ENCODE measurements at regions not wholly inside any gene's neighbourhood (a gene's known extent, or its start where the extent isn't known, plus 50 kb on each side); places are given as distances from the start of the nearest gene placed in this dataset.

DNA sequence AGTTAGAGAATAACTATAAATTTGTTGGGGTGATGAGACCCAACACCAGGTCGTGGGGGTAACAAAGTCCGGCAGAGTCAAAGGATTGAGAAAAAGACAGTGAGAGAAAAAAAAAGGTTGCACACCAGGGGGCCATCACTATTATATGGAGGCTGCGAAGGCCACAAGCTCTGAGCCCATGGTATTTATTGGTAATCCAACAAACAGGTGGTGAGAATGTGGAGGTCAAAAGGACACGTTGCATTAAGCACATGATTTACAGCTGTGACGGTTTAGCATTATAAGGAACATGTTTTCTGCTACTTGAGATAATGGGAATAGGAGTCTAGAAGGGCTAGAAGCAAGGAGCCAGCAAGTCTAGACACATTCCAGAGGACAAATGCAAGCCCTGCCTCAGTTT lies 2202.2 kb upstream of the C9orf72 start:
- WGBS (ENCODE audit: insufficient coverage, low coverage, low lambda C conversion rate, missing lambda C conversion rate), result 48% methylated on average over 5 of the region's 5 CpGs

DNA sequence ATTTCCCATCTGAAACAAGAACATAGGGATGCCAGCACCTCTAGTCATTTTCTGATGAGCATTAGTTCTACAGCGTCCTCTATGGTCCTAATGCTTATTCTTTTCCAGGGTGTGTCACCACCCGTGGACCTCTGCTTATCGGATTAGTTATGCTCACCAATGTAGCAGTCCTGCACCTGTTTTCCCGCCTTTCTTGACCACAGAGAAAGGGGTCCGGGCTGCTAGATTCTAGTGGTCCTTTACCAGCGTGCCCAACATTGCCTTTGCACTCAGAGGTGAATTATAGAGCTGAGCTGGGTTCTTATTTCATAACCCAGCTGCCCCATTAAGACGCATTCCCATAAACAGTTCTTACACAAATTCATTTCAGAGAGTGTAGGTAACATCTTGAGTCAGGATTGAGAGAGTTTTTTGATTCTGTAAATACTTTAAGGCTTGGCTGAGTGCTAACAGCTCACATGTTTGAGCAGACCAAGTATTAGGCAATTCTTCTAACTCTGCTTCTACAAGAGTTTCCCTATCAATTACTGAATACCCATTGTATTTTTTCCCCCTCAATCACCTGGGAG lies 2205.1 kb upstream of the C9orf72 start:
- TF ChIP-seq, protein P1, sequence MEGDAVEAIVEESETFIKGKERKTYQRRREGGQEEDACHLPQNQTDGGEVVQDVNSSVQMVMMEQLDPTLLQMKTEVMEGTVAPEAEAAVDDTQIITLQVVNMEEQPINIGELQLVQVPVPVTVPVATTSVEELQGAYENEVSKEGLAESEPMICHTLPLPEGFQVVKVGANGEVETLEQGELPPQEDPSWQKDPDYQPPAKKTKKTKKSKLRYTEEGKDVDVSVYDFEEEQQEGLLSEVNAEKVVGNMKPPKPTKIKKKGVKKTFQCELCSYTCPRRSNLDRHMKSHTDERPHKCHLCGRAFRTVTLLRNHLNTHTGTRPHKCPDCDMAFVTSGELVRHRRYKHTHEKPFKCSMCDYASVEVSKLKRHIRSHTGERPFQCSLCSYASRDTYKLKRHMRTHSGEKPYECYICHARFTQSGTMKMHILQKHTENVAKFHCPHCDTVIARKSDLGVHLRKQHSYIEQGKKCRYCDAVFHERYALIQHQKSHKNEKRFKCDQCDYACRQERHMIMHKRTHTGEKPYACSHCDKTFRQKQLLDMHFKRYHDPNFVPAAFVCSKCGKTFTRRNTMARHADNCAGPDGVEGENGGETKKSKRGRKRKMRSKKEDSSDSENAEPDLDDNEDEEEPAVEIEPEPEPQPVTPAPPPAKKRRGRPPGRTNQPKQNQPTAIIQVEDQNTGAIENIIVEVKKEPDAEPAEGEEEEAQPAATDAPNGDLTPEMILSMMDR (IDR thresholded peaks at IDR 0.05), result no peak
- TF ChIP-seq POLR2A (IDR thresholded peaks at IDR 0.05), result no peak
- DNase-seq (no peak), ATAC-seq (no peak)
- H3K36me3 ChIP-seq, result no peaks in the 10 kb centered on the region
- WGBS (ENCODE audit: insufficient coverage, low coverage, low lambda C conversion rate, missing lambda C conversion rate), result 63% methylated on average over 7 of the region's 7 CpGs
- no peaks in the 10 kb centered on the region for H3K27me3 ChIP-seq
- no peaks in the 10 kb centered on the region for H3K4me1 ChIP-seq
- H3K4me3 ChIP-seq, result no peak overlapping the region
- intact Hi-C loops (cut with DNase I), result no loop called here
- no peak overlapping the region for H3K27ac ChIP-seq
- H3K9me3 ChIP-seq, result no peaks in the 10 kb centered on the region

More for the DNA sequence above, 2202.2 kb upstream of the C9orf72 start:
- H3K27me3 ChIP-seq, result no peaks in the 10 kb centered on the region
- no peaks in the 10 kb centered on the region for H3K4me1 ChIP-seq
- no peak overlapping the region for H3K4me3 ChIP-seq
- intact Hi-C loops (cut with DNase I), result no loop called here
- no peak overlapping the region for H3K27ac ChIP-seq
- H3K36me3 ChIP-seq, result no peaks in the 10 kb centered on the region
- DNase-seq (no peak), ATAC-seq (no peak)
- no peaks in the 10 kb centered on the region for H3K9me3 ChIP-seq
- TF ChIP-seq, protein P1 (IDR thresholded peaks at IDR 0.05), result no peak
- TF ChIP-seq POLR2A (IDR thresholded peaks at IDR 0.05), result no peak

DNA sequence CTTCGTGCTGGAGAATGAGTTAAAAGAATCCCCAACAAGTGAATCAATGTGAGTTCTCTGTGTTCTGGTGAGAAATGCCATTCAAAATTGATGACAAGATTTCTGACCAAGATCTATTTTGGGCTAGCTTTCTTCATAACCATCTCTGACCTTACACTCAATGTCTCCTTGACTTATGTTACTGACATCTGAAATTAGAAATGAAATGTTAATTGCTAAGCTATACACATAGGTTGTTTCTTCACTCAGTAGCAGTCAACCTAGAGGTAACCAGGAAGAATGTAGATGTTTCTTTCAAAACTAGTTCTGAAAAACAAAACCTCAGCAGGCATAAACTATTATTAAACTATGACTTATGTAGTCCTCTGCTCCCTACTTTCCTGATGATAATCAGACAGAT lies 2220.7 kb upstream of the C9orf72 start:
- Histone ChIP-seq H3K27ac (no peak overlapping the region), H3K27me3 (no peaks in the 10 kb centered on the region), H3K4me3 (no peak overlapping the region), H3K36me3 (no peaks in the 10 kb centered on the region), H3K4me1 (no peaks in the 10 kb centered on the region), H3K9me3 (no peaks in the 10 kb centered on the region)
- intact Hi-C loops (cut with DNase I), result no loop called here
- DNase-seq, result no peak
- 29% methylated on average over 1 of the region's 1 CpG for WGBS (ENCODE audit: insufficient coverage, low coverage, low lambda C conversion rate, missing lambda C conversion rate)
- TF ChIP-seq POLR2A (IDR thresholded peaks at IDR 0.05), result no peak
- TF ChIP-seq, protein P1 (IDR thresholded peaks at IDR 0.05), result no peak
- no peak for ATAC-seq

DNA sequence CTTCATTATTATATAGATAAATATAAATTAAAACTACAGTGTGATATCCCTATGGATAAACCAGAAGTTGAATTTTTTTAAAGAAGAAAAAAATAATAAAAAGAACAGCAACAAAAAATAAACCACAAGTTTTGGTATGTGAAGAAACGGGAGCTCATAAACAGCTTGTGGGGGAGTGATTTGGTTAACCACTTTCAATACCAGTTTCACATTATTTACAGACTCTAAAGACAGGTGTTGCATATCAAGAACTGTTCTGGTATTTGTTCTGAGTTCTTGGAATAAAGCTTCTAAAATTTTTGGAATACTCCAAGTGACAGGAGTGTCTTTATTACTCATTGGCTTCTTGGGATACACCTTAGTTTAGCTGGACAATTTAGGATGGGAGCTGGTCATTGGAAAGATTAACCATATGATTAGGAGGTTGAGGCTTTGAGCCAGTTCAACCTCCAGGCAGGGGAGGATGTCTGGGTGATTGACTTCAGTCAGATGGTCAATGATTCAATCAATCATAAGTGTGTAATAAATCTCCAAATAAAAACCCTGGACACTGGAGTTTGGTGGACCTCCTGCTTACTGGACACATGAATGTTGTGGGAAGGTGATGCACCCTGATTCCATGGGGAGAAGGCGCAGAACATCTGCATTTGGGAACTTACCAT lies 2223.1 kb upstream of the C9orf72 start:
- Histone ChIP-seq H3K27me3 (no peaks in the 10 kb centered on the region), H3K36me3 (no peaks in the 10 kb centered on the region), H3K4me1 (no peaks in the 10 kb centered on the region), H3K27ac (no peak overlapping the region), H3K9me3 (no peaks in the 10 kb centered on the region), H3K4me3 (no peak overlapping the region)
- no peak for ATAC-seq
- DNase-seq, result no peak
- WGBS (ENCODE audit: insufficient coverage, low coverage, low lambda C conversion rate, missing lambda C conversion rate), result 39% methylated on average over 2 of the region's 2 CpGs
- TF ChIP-seq, protein P1 (IDR thresholded peaks at IDR 0.05), result no peak
- no peak for TF ChIP-seq POLR2A (IDR thresholded peaks at IDR 0.05)
- intact Hi-C loops (cut with DNase I), result no loop called here

Measured in right lobe of liver (tissue), 6 donors.